ENCODE measurements at regions not wholly inside any gene's neighbourhood (a gene's known extent, or its start where the extent isn't known, plus 50 kb on each side); places are given as distances from the start of the nearest gene placed in this dataset.

- no peak for TF ChIP-seq FOXP4 (CRISPR knock-in tag; IDR thresholded peaks at IDR 0.05)
- no peak for TF ChIP-seq HNRNPL (IDR thresholded peaks at IDR 0.05; ENCODE audit: low read depth, low read length)
- no peak for TF ChIP-seq ZNF24 (IDR thresholded peaks at IDR 0.05)
- TF ChIP-seq JUN (CRISPR knock-in tag; IDR thresholded peaks at IDR 0.05): no peak
- TF ChIP-seq CTCF (CRISPR knock-in tag; IDR thresholded peaks at IDR 0.05): no peak
- no peak for TF ChIP-seq POLR2A (IDR thresholded peaks at IDR 0.05; ENCODE audit: insufficient read depth in 1 of 2, low read depth in 2 of 2, low read length in 2 of 2)
- TF ChIP-seq KDM1A (CRISPR knock-in tag; IDR thresholded peaks at IDR 0.05): no peak
- no peak for TF ChIP-seq SP140L (CRISPR knock-in tag; IDR thresholded peaks at IDR 0.05; ENCODE audit: borderline replicate concordance)
- TF ChIP-seq TAF15 (IDR thresholded peaks at IDR 0.05; ENCODE audit: low read depth, low read length, poor library complexity, severe bottlenecking): no peak
- TF ChIP-seq ZNF83 (CRISPR knock-in tag; IDR thresholded peaks at IDR 0.05; ENCODE audit: borderline replicate concordance): no peak
- TF ChIP-seq CHD2 (IDR thresholded peaks at IDR 0.05; ENCODE audit: low read depth, low read length): no peak
- no peak for TF ChIP-seq SIN3A (IDR thresholded peaks at IDR 0.05; ENCODE audit: borderline replicate concordance, low read depth, low read length)
- TF ChIP-seq RBFOX2 (IDR thresholded peaks at IDR 0.05; ENCODE audit: low read depth, low read length): no peak
- TF ChIP-seq RXRA (CRISPR knock-in tag; IDR thresholded peaks at IDR 0.05): no peak
Observed at GRCh38 chr15:56832125-56832524, 86.3 kb upstream of the TCF12 start.
